ENCODE measurements at regions not wholly inside any gene's neighbourhood (a gene's known extent, or its start where the extent isn't known, plus 50 kb on each side); places are given as distances from the start of the nearest gene placed in this dataset.

GRCh38 chr6:167759912-167760311 is 66.8 kb upstream of the AFDN start:
- no peak overlapping the region for H3K4me3 ChIP-seq (ENCODE audit: low read length)
- DNase-seq (ENCODE audit: low read depth, low spot score), result no peak

GRCh38 chr6:167760979-167761793 is 65.5 kb upstream of the AFDN start:
- no peak for DNase-seq (ENCODE audit: low read depth, low spot score)
- H3K4me3 ChIP-seq (ENCODE audit: low read length), result no peak overlapping the region

GRCh38 chr6:167761794-167762258 is 64.9 kb upstream of the AFDN start:
- no peak for DNase-seq (ENCODE audit: low read depth, low spot score)
- H3K4me3 ChIP-seq (ENCODE audit: low read length), result no peak overlapping the region

GRCh38 chr6:167762259-167762962 is 64.3 kb upstream of the AFDN start:
- H3K4me3 ChIP-seq (ENCODE audit: low read length), result no peak overlapping the region
- no peak for DNase-seq (ENCODE audit: low read depth, low spot score)

GRCh38 chr6:167763056-167763944 is 63.4 kb upstream of the AFDN start:
- no peak overlapping the region for H3K4me3 ChIP-seq (ENCODE audit: low read length)
- DNase-seq (ENCODE audit: low read depth, low spot score), result no peak

- no peak overlapping the region for H3K4me3 ChIP-seq (ENCODE audit: low read length)
- DNase-seq (ENCODE audit: low read depth, low spot score), result no peak
These were observed 62.5 kb upstream of the AFDN start for GRCh38 chr6:167764215-167764614.

- no peak for DNase-seq (ENCODE audit: low read depth, low spot score)
- H3K4me3 ChIP-seq (ENCODE audit: low read length), result no peak overlapping the region
These were observed 61.8 kb upstream of the AFDN start for GRCh38 chr6:167764713-167765479.

- no peak for DNase-seq (ENCODE audit: low read depth, low spot score)
- H3K4me3 ChIP-seq (ENCODE audit: low read length), result no peak overlapping the region
These were observed 59.6 kb upstream of the AFDN start for GRCh38 chr6:167766986-167767714.

GRCh38 chr6:167767715-167768107 is 59.0 kb upstream of the AFDN start:
- no peak overlapping the region for H3K4me3 ChIP-seq (ENCODE audit: low read length)
- DNase-seq (ENCODE audit: low read depth, low spot score), result no peak

- no peak for DNase-seq (ENCODE audit: low read depth, low spot score)
- no peak overlapping the region for H3K4me3 ChIP-seq (ENCODE audit: low read length)
These were observed 58.1 kb upstream of the AFDN start for GRCh38 chr6:167768471-167769215.

- no peak overlapping the region for H3K4me3 ChIP-seq (ENCODE audit: low read length)
- no peak for DNase-seq (ENCODE audit: low read depth, low spot score)
These were observed 57.1 kb upstream of the AFDN start for GRCh38 chr6:167769408-167770190.

- DNase-seq (ENCODE audit: low read depth, low spot score), result no peak
- H3K4me3 ChIP-seq (ENCODE audit: low read length), result no peak overlapping the region
These were observed 56.3 kb upstream of the AFDN start for GRCh38 chr6:167770291-167770955.

GRCh38 chr6:167774881-167775280 is 51.8 kb upstream of the AFDN start:
- DNase-seq (ENCODE audit: low read depth, low spot score), result no peak
- H3K4me3 ChIP-seq (ENCODE audit: low read length), result no peak overlapping the region

GRCh38 chr6:167776906-167777627 is 49.6 kb upstream of the AFDN start:
- no peak for DNase-seq (ENCODE audit: low read depth, low spot score)
- H3K4me3 ChIP-seq (ENCODE audit: low read length), result no peak overlapping the region

Data from Jurkat, Clone E6-1 (cell line).